HG03175 (cell line): ENCODE measurements at regions not wholly inside any gene's neighbourhood (a gene's known extent, or its start where the extent isn't known, plus 50 kb on each side); places are given as distances from the start of the nearest gene placed in this dataset.

Source experiments
- ATAC-seq: cut with Tn5 transposase; IDR thresholded peaks from one replicate; pipeline ENCODE4 v1.9.1; 2021; ENCODE audit warnings: mild to moderate bottlenecking, moderate library complexity; ENCODE audit not compliant: unreplicated experiment

GRCh38 chr11:36997656-36998055, 399.6 kb upstream of the RAG2 start:
- no peak for ATAC-seq

- no peak for ATAC-seq
Measured at GRCh38 chr11:36996795-36997194, 398.8 kb upstream of the RAG2 start.

GRCh38 chr11:36994208-36994607, 396.2 kb upstream of the RAG2 start:
- ATAC-seq: no peak

- no peak for ATAC-seq
Measured at GRCh38 chr11:36988556-36988955, 390.5 kb upstream of the RAG2 start.

GRCh38 chr11:36985562-36985961, 387.5 kb upstream of the RAG2 start:
- no peak for ATAC-seq

GRCh38 chr11:36976741-36977140, 378.7 kb upstream of the RAG2 start:
- ATAC-seq: no peak

- ATAC-seq: no peak
Measured at GRCh38 chr11:36974771-36975170, 376.7 kb upstream of the RAG2 start.

- ATAC-seq: no peak
Measured at GRCh38 chr11:36953976-36954375, 355.9 kb upstream of the RAG2 start.

- no peak for ATAC-seq
Measured at GRCh38 chr11:36948460-36949127, 350.6 kb upstream of the RAG2 start.

- ATAC-seq: no peak
Measured at GRCh38 chr11:36945384-36945783, 347.3 kb upstream of the RAG2 start.

GRCh38 chr11:36933481-36933880, 335.4 kb upstream of the RAG2 start:
- no peak for ATAC-seq

- no peak for ATAC-seq
Measured at GRCh38 chr11:36931139-36931538, 333.1 kb upstream of the RAG2 start.

GRCh38 chr11:36930256-36930655, 332.2 kb upstream of the RAG2 start:
- ATAC-seq: no peak

GRCh38 chr11:36929401-36929800, 331.4 kb upstream of the RAG2 start:
- ATAC-seq: no peak

- no peak for ATAC-seq
Measured at GRCh38 chr11:36928621-36929020, 330.6 kb upstream of the RAG2 start.

- ATAC-seq: no peak
Measured at GRCh38 chr11:36899800-36900199, 301.8 kb upstream of the RAG2 start.

- no peak for ATAC-seq
Measured at GRCh38 chr11:36890841-36891240, 292.8 kb upstream of the RAG2 start.

- ATAC-seq: no peak
Measured at GRCh38 chr11:36890121-36890679, 292.2 kb upstream of the RAG2 start.

- no peak for ATAC-seq
Measured at GRCh38 chr11:36885154-36885553, 287.1 kb upstream of the RAG2 start.

- no peak for ATAC-seq
Measured at GRCh38 chr11:36878737-36879136, 280.7 kb upstream of the RAG2 start.

GRCh38 chr11:36877149-36877548, 279.1 kb upstream of the RAG2 start:
- ATAC-seq: no peak

GRCh38 chr11:36876266-36876665, 278.2 kb upstream of the RAG2 start:
- no peak for ATAC-seq

- no peak for ATAC-seq
Measured at GRCh38 chr11:36874291-36874690, 276.3 kb upstream of the RAG2 start.
